ENCODE measurements at regions not wholly inside any gene's neighbourhood (a gene's known extent, or its start where the extent isn't known, plus 50 kb on each side); places are given as distances from the start of the nearest gene placed in this dataset.

DNA sequence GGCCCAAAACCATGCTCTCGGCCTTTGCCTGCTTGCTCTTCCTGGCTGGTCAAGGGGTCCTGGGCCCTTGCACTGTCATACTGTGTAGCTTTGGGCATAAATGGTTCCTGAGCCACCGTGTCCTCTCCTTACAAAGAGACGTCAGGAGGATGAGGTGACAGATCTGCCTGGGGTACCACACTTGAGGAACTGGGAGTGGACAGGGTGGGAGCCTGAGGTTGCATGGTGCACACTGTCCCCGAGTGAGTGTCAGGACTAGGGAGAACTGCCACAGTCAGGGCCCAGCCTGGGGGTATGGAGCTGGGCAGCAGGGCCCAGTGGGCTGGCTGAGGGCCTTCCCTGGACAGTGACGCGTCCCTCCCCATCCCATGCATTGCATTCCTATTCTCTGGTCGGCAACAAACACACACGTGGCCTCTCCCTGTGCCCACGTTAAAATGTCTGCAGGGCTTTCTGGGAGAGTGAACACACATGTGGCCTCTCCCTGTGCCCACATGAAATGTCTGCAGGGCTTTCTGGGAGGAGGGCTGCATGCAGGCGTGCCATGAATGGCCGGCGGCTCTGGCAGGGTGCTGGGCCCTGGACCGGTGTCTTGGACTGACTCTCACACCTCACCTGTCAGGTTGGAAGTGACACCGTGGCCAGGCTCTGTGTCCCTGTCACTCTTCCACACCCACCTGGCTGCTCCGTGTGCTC lies 122.1 kb upstream of the COL5A1 start:
- DNase-seq (ENCODE audit: extremely low read depth in 1 of 4, low spot score in 3 of 4): no peak
- H2AFZ ChIP-seq (ENCODE audit: low read depth, low read length): no peak overlapping the region
- peaks cover 18 to 52% of the 10 kb centered on the region in 2 experiments; a peak in 4 of 5 replicates for H3K27me3 ChIP-seq (ENCODE audit: control insufficient read depth in 2 of 2, insufficient read depth in 2 of 2, low read length in 2 of 2)
- BruUV-seq (replicated peaks): no TSS peak
- intact Hi-C loops (cut with micrococcal nuclease) (no loop called here), in situ Hi-C loops (cut with MboI) (no loop called here)
- H4K20me1 ChIP-seq (replicated peaks; ENCODE audit: control insufficient read depth, insufficient read depth, low read length): no peaks in the 10 kb centered on the region
- TF ChIP-seq, protein P1, sequence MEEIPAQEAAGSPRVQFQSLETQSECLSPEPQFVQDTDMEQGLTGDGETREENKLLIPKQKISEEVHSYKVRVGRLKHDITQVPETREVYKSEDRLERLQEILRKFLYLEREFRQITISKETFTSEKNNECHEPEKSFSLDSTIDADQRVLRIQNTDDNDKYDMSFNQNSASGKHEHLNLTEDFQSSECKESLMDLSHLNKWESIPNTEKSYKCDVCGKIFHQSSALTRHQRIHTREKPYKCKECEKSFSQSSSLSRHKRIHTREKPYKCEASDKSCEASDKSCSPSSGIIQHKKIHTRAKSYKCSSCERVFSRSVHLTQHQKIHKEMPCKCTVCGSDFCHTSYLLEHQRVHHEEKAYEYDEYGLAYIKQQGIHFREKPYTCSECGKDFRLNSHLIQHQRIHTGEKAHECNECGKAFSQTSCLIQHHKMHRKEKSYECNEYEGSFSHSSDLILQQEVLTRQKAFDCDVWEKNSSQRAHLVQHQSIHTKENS (CRISPR knock-in tag; IDR thresholded peaks at IDR 0.05): no peak
- TF ChIP-seq, protein P2, sequence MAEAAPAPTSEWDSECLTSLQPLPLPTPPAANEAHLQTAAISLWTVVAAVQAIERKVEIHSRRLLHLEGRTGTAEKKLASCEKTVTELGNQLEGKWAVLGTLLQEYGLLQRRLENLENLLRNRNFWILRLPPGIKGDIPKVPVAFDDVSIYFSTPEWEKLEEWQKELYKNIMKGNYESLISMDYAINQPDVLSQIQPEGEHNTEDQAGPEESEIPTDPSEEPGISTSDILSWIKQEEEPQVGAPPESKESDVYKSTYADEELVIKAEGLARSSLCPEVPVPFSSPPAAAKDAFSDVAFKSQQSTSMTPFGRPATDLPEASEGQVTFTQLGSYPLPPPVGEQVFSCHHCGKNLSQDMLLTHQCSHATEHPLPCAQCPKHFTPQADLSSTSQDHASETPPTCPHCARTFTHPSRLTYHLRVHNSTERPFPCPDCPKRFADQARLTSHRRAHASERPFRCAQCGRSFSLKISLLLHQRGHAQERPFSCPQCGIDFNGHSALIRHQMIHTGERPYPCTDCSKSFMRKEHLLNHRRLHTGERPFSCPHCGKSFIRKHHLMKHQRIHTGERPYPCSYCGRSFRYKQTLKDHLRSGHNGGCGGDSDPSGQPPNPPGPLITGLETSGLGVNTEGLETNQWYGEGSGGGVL (CRISPR knock-in tag; IDR thresholded peaks at IDR 0.05): no peak
- TF ChIP-seq LARP7 (IDR thresholded peaks at IDR 0.05): no peak
- TF ChIP-seq ZNF699 (CRISPR knock-in tag; IDR thresholded peaks at IDR 0.05; ENCODE audit: insufficient replicate concordance): no peak
- no peak for TF ChIP-seq POLR2G (IDR thresholded peaks at IDR 0.05; ENCODE audit: low read depth, low read length)
- no peaks in the 10 kb centered on the region for H3K79me2 ChIP-seq (ENCODE audit: control insufficient read depth, insufficient read depth, low read length)
- ATAC-seq: no peak
- H3K4me2 ChIP-seq (ENCODE audit: insufficient read depth, low read length): no peak overlapping the region
- FAIRE-seq: no peak
- POLR2A ChIA-PET: interaction anchor here (0.6 kb wide), 1 partner anchor 1059 kb away, joined by 3 read pairs; no protein-coding TSS in a partner anchor
- WGBS (ENCODE audit: insufficient coverage, low coverage, missing lambda C conversion rate): under 1% methylated on average over 15 of the region's 15 CpGs
- H3K4me3 ChIP-seq: no peak overlapping the region
- H3K9me1 ChIP-seq (ENCODE audit: control insufficient read depth, insufficient read depth, low read length): no peaks in the 10 kb centered on the region
- H3K9me3 ChIP-seq (replicated peaks; ENCODE audit: control insufficient read depth, insufficient read depth, low read depth, low read length): no peaks in the 10 kb centered on the region
- H3K27ac ChIP-seq (ENCODE audit: extremely low read depth, low read depth, low read length): no peak overlapping the region
- no peak overlapping the region for H3K9ac ChIP-seq (ENCODE audit: insufficient read depth in 1 of 2, low read depth in 2 of 2, low read length in 2 of 2)
- CTCF ChIA-PET (ENCODE audit: low intra/inter-chr PET ratio): no interaction called here
- H3K36me3 ChIP-seq (ENCODE audit: control insufficient read depth, insufficient read depth, low read length): no peaks in the 10 kb centered on the region
- peaks cover 0 to 7% of the 10 kb centered on the region in 2 experiments; a peak in 1 of 5 replicates for H3K4me1 ChIP-seq (replicated peaks in 1 of 2; ENCODE audit: control insufficient read depth in 2 of 2, insufficient read depth in 2 of 2, low read length in 2 of 2)
